SH-SY5Y (cell line): ENCODE measurements at regions not wholly inside any gene's neighbourhood (a gene's known extent, or its start where the extent isn't known, plus 50 kb on each side); places are given as distances from the start of the nearest gene placed in this dataset.

ENCODE experiments used
- GATA2 ChIP-seq: IDR thresholded peaks from 2 replicates; pipeline ENCODE4 v1.6.1; 2011; ENCODE audit warnings: mild to moderate bottlenecking, low read depth, low read length
- GATA3 ChIP-seq: IDR thresholded peaks from 2 replicates; pipeline ENCODE4 v1.6.1; 2011; ENCODE audit warnings: low read depth, mild to moderate bottlenecking, low read length, moderate library complexity

- TF ChIP-seq GATA3 (no peak), GATA2 (no peak)
Observed at GRCh38 chr20:5402903-5403531, 86.3 kb upstream of the PROKR2 start.
